ENCODE measurements at regions not wholly inside any gene's neighbourhood (a gene's known extent, or its start where the extent isn't known, plus 50 kb on each side); places are given as distances from the start of the nearest gene placed in this dataset.

GRCh38 chr21:20662514-20662913, 335.7 kb upstream of the NCAM2 start:
- TF ChIP-seq CTCF (IDR thresholded peaks at IDR 0.05; ENCODE audit: insufficient read depth, low read depth, low read length) (no peak), EZH2 (IDR thresholded peaks at IDR 0.05; ENCODE audit: insufficient read depth, low read length) (no peak)

Data from astrocyte (in vitro differentiated cells and primary cell).